HCT116 (cell line): ENCODE measurements at regions not wholly inside any gene's neighbourhood (a gene's known extent, or its start where the extent isn't known, plus 50 kb on each side); places are given as distances from the start of the nearest gene placed in this dataset.

Experiments
- ATAC-seq: fragments of 200-7000 bp; cut with Tn5 transposase; 2 replicates; pipeline ENCODE4 v1.9.1; 2020; ENCODE audit warnings: mild to moderate bottlenecking, moderate library complexity
- BruUV-seq: library from RNA; stranded (reverse); fragments of 400-500 nt; replicated peaks from 2 replicates; lab custom pipeline; 2021; lab: Mats Ljungman, UMichigan
- CTCF ChIA-PET: fragments of 300-600 bp; sonication (Branson Sonifier 250); formaldehyde crosslinking; loops from one replicate; lab custom pipeline; 2021; ENCODE audit warnings: antibody characterized with exemption; lab: Charles Lee
- POLR2A ChIA-PET: fragments of 300-600, 350-600 bp; sonication (Branson Sonifier 250); formaldehyde crosslinking; loops from one replicate; lab custom pipeline; 2021; ENCODE audit warnings: antibody characterized with exemption; lab: Charles Lee
- RAD21 ChIA-PET, 2 experiments: fragments of 300-600 bp; sonication (Branson Sonifier 250); formaldehyde crosslinking; loops; one replicate each; lab custom pipeline; 2023; ENCODE audit warnings: low total read pairs in 2 of 2; ENCODE audit not compliant: uncharacterized antibody in 2 of 2, unreplicated experiment in 2 of 2, low non-redundant PET in 1 of 2; lab: Charles Lee
- DNase-seq: peaks from one replicate; pipeline ENCODE4 v3.0.0-alpha.2; 2010; ENCODE audit warnings: low read depth, low spot score
- H2AFZ ChIP-seq: fragments of 200-600 bp; shearing (Covaris generic), sonication (generic); 2 replicates; pipeline ENCODE4 v1.6.1; 2017; ENCODE audit warnings: low read depth, mixed run types, mixed read lengths, antibody characterized with exemption, low read length; ENCODE audit not compliant: poor library complexity, severe bottlenecking
- H3K27ac ChIP-seq: 2 replicates; pipeline ENCODE4 v1.5.1; 2012; ENCODE audit warnings: low read depth, low read length
- H3K27me3 ChIP-seq: fragments of 200-600 bp; sonication (generic); 2 replicates; pipeline ENCODE4 v1.6.1; 2016; ENCODE audit warnings: mixed run types, low read length, mixed read lengths; ENCODE audit not compliant: insufficient read depth
- H3K36me3 ChIP-seq, 2 experiments: fragments of 200-500 bp in 1 of 2; fragments of 200-600 bp in 1 of 2; sonication (Bioruptor generic) in 1 of 2; sonication (generic) in 1 of 2; 2 replicates each; pipeline versions ENCODE4 v1.5.1 to v1.6.1; 2014 to 2016; ENCODE audit warnings: low read length in 2 of 2, inconsistent platforms in 1 of 2, mixed read lengths in 1 of 2, mixed run types in 1 of 2; ENCODE audit not compliant: insufficient read depth in 2 of 2, control insufficient read depth in 1 of 2
- H3K4me1 ChIP-seq, 2 experiments: fragments of 200-600 bp in 1 of 2; sonication (generic) in 1 of 2; 2 replicates each; pipeline versions ENCODE4 v1.5.1 to v1.6.1; 2012 to 2017; ENCODE audit warnings: low read length in 2 of 2, inconsistent platforms in 1 of 2, mild to moderate bottlenecking in 1 of 2, mixed read lengths in 1 of 2, mixed run types in 1 of 2, moderate library complexity in 1 of 2; ENCODE audit not compliant: insufficient read depth in 2 of 2, control insufficient read depth in 1 of 2
- H3K4me2 ChIP-seq: fragments of 200-600 bp; sonication (generic); 2 replicates; pipeline ENCODE4 v1.6.1; 2017; ENCODE audit warnings: mixed run types, low read length, mixed read lengths
- H3K4me3 ChIP-seq, 2 experiments: fragments of 200-600 bp in 1 of 2; sonication (generic) in 1 of 2; replicated peaks in 1 of 2; 2 replicates each; pipeline ENCODE4 v1.5.1; 2011 to 2016; ENCODE audit warnings: low read length in 2 of 2, control low read depth in 1 of 2, low read depth in 1 of 2, mild to moderate bottlenecking in 1 of 2, mixed read lengths in 1 of 2, mixed run types in 1 of 2
- H3K79me2 ChIP-seq: fragments of 200-600 bp; sonication (generic); 2 replicates; pipeline ENCODE4 v1.6.1; 2017; ENCODE audit warnings: mild to moderate bottlenecking, mixed run types, low read length, moderate library complexity, mixed read lengths; ENCODE audit not compliant: insufficient read depth
- H3K9ac ChIP-seq: fragments of 200-600 bp; sonication (generic); 2 replicates; pipeline ENCODE4 v1.6.1; 2016; ENCODE audit warnings: low read length, mixed read lengths
- H3K9me2 ChIP-seq: fragments of 200-600 bp; sonication (generic), shearing (Covaris generic); 2 replicates; pipeline ENCODE4 v1.6.1; 2017; ENCODE audit warnings: mixed run types, mild to moderate bottlenecking, moderate library complexity; ENCODE audit not compliant: insufficient read depth
- H3K9me3 ChIP-seq, 2 experiments: fragments of 200-500 bp in 1 of 2; fragments of 200-600 bp in 1 of 2; sonication (Bioruptor generic) in 1 of 2; sonication (generic) in 1 of 2; 2 replicates each; pipeline ENCODE4 v1.6.1; 2014 to 2017; ENCODE audit warnings: low read length in 2 of 2, mixed read lengths in 2 of 2, inconsistent platforms in 1 of 2, low read depth in 1 of 2, mild to moderate bottlenecking in 1 of 2, mixed run types in 1 of 2, moderate library complexity in 1 of 2; ENCODE audit not compliant: control insufficient read depth in 1 of 2, insufficient read depth in 1 of 2
- H4K20me1 ChIP-seq: fragments of 200-600 bp; sonication (generic), shearing (Covaris generic); 2 replicates; pipeline ENCODE4 v1.6.1; 2017; ENCODE audit warnings: mixed run types, mild to moderate bottlenecking, moderate library complexity; ENCODE audit not compliant: insufficient read depth
- CBX3 ChIP-seq: IDR thresholded peaks from 2 replicates; pipeline ENCODE4 v1.6.1; 2012; ENCODE audit warnings: low read depth
- CTCF ChIP-seq, 3 experiments: fragments of 200-600 bp in 1 of 3; sonication (generic) in 1 of 3; IDR thresholded peaks in 2 of 3; conservative IDR thresholded peaks in 1 of 3; 2 replicates each; pipeline ENCODE4 v1.5.1; 2012 to 2017; ENCODE audit warnings: low read depth in 2 of 3, low read length in 2 of 3, antibody characterized with exemption in 1 of 3, borderline replicate concordance in 1 of 3, control low read depth in 1 of 3, mild to moderate bottlenecking in 1 of 3, mixed read lengths in 1 of 3, mixed run types in 1 of 3, moderate library complexity in 1 of 3; ENCODE audit not compliant: insufficient read depth in 1 of 3
- EZH2 ChIP-seq: fragments of 200-600 bp; sonication (generic); IDR thresholded peaks from 2 replicates; pipeline ENCODE4 v1.6.1; 2017; ENCODE audit warnings: antibody characterized with exemption, mixed run types
- FOSL1 ChIP-seq: IDR thresholded peaks from 2 replicates; pipeline ENCODE4 v1.6.1; 2012; ENCODE audit warnings: low read depth
- MAX ChIP-seq: IDR thresholded peaks from 2 replicates; pipeline ENCODE4 v1.6.1; 2012
- ZFX ChIP-seq: fragments of 450-650 bp; IDR thresholded peaks from 2 replicates; pipeline ENCODE4 v1.6.1; 2017
- intact Hi-C: fragments of 100-400 bp; cut with micrococcal nuclease; formaldehyde crosslinking; loops from 2 replicates; pipeline ENCODE4 v1.10.0; 2022
- TF ChIP-seq, protein P1 (sequence below): IDR thresholded peaks from 2 replicates; pipeline ENCODE4 v1.6.1; 2012

GRCh38 chr2:53317861-53318260 lies 449.7 kb upstream of the CHAC2 start:
- H3K4me1 ChIP-seq = peaks cover 0 to 29% of the 10 kb centered on the region in 2 experiments; a peak in 2 of 4 replicates
- H3K79me2 ChIP-seq = no peaks in the 10 kb centered on the region
- H3K27me3 ChIP-seq = no peaks in the 10 kb centered on the region
- H3K4me3 ChIP-seq = no peak overlapping the region
- BruUV-seq = no TSS peak
- H3K27ac ChIP-seq = no peak overlapping the region
- POLR2A ChIA-PET = no interaction called here
- H4K20me1 ChIP-seq = no peaks in the 10 kb centered on the region
- ATAC-seq = peak; percentile 34; the same call in 1 of the 2 replicates
- H3K9me2 ChIP-seq = no peaks in the 10 kb centered on the region
- H3K4me2 ChIP-seq = no peak overlapping the region
- intact Hi-C loops = no loop called here
- RAD21 ChIA-PET = no interaction called here
- CTCF ChIA-PET = no interaction called here
- H2AFZ ChIP-seq = peak overlapping the region; percentile 36
- TF ChIP-seq, protein P1, sequence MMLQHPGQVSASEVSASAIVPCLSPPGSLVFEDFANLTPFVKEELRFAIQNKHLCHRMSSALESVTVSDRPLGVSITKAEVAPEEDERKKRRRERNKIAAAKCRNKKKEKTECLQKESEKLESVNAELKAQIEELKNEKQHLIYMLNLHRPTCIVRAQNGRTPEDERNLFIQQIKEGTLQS = no peak
- TF ChIP-seq MAX = peak; percentile 51
- no peak overlapping the region for H3K9ac ChIP-seq
- H3K9me3 ChIP-seq = no peaks in the 10 kb centered on the region
- H3K36me3 ChIP-seq = no peaks in the 10 kb centered on the region
- no peak for DNase-seq

DNA sequence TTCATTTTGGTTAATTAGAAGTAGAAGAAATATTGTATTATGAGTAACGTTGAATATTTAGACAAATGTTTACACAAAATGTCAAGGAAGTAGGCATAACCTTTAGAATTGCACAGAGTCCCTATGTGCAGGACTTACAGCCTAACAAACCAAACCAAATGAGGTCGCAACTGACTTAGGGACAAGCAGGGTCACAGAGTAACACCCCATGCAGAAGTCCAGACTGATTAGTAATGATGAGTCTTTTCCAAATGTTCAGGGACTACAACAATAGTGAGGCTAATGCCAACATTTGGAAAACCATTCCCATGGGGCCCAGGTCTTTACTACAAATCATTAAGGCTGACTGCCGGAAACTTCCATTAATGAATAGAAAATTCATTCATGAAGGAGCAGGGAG lies 452.5 kb upstream of the CHAC2 start:
- H3K9me3 ChIP-seq = no peaks in the 10 kb centered on the region
- H3K9me2 ChIP-seq = no peaks in the 10 kb centered on the region
- H3K4me3 ChIP-seq = no peak overlapping the region
- peaks cover 3 to 48% of the 10 kb centered on the region in 2 experiments; a peak in 3 of 4 replicates for H3K4me1 ChIP-seq
- no peak overlapping the region for H3K27ac ChIP-seq
- no peaks in the 10 kb centered on the region for H3K36me3 ChIP-seq
- ATAC-seq (no peak), DNase-seq (no peak)
- TF ChIP-seq ZFX (no peak), CBX3 (no peak), FOSL1 (no peak), CTCF (IDR thresholded peaks at IDR 0.05 in 2 of 3, conservative IDR thresholded peaks at IDR 0.05 in 1 of 3; ENCODE audit: borderline replicate concordance in 1 of 3, insufficient read depth in 1 of 3, low read depth in 2 of 3, low read length in 2 of 3) (no peak), EZH2 (no peak)
- no peak overlapping the region for H2AFZ ChIP-seq
- no peak overlapping the region for H3K9ac ChIP-seq
- intact Hi-C loops = no loop called here
- ChIA-PET RAD21 (no interaction called here), CTCF (no interaction called here), POLR2A (no interaction called here)
- no peaks in the 10 kb centered on the region for H4K20me1 ChIP-seq
- no peak overlapping the region for H3K4me2 ChIP-seq
- no peaks in the 10 kb centered on the region for H3K79me2 ChIP-seq
- no peaks in the 10 kb centered on the region for H3K27me3 ChIP-seq
- no TSS peak for BruUV-seq
